GM12875 (cell line): ENCODE measurements at regions not wholly inside any gene's neighbourhood (a gene's known extent, or its start where the extent isn't known, plus 50 kb on each side); places are given as distances from the start of the nearest gene placed in this dataset.

ENCODE experiments used
- H3K4me3 ChIP-seq: one replicate; pipeline ENCODE4 v1.5.1; 2011; ENCODE audit warnings: low read depth, low read length, control low read depth
- CTCF ChIP-seq: IDR thresholded peaks from 2 replicates; pipeline ENCODE4 v1.5.1; 2011; ENCODE audit warnings: low read depth, mild to moderate bottlenecking, control low read depth, inconsistent platforms, low read length, moderate library complexity, borderline replicate concordance; ENCODE audit not compliant: insufficient read depth

DNA sequence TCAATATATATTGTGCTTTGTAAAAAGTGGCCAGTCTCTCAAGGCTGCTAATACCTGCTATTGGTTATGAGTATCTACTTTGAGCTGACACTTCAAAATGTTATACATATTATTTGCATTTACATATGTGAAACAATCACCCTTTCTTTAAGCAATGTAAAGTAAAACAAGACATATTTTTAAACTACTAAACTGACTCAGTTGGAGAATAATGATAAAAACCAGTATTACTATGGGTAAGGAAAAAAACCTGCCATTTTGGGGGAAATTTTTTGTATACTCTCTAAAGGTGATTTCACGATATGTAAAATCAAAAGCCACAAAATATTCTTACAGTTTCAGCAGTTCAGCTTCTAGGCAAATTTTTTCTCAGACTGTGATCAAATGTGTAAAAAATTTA, 232.3 kb downstream of the PRL start:
- no peak for TF ChIP-seq CTCF
- no peak overlapping the region for H3K4me3 ChIP-seq

- no peak for TF ChIP-seq CTCF
- H3K4me3 ChIP-seq: no peak overlapping the region
Measured at GRCh38 chr6:22067122-22067521, 229.7 kb downstream of the PRL start.

DNA sequence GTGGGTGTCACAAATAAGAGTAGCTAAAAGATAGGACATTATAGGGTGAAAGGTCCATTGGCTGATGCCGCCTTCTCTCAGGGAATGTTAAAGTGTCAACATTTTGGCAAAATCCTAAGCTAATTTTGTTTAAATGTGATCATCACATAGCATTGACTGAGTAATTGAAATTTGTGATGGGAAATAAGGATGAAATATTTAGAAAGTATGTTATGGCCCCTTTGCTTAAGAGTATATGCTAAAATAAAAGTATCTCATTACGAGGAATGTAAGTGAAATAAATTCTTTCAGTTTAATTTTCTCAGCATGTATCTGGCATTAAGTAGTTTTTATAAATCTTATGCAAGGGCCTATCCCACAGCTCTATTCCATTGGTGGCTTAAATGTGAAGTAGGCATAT, 229.2 kb downstream of the PRL start:
- TF ChIP-seq CTCF: no peak
- H3K4me3 ChIP-seq: no peak overlapping the region

GRCh38 chr6:22068561-22069305, 228.1 kb downstream of the PRL start:
- no peak for TF ChIP-seq CTCF

DNA sequence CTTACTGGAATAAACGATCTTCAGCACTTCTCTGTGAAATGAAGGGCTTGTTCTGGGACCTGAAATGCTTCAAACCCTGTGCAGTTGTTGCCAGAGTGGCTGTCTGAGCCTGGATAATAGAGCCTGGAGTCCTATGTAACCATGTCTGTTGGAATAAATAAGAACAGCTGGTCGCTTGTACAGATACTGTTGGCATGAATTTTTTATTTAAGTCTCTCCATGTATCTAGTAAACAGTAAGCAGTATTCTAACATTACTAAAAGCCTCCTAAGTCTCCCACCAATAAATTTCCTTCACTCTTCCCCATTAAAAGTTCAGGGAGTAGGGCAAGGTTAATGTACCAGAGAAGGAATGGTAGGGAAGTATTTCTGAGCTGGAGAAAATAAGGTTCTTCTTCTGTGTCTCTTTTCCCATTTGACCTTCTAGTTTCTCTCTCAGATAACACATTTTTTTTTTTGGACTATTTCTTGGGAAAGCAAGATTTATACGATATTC, 227.5 kb downstream of the PRL start:
- H3K4me3 ChIP-seq: no peak overlapping the region
- no peak for TF ChIP-seq CTCF

More at GRCh38 chr6:22068561-22069305, 228.1 kb downstream of the PRL start:
- no peak overlapping the region for H3K4me3 ChIP-seq

DNA sequence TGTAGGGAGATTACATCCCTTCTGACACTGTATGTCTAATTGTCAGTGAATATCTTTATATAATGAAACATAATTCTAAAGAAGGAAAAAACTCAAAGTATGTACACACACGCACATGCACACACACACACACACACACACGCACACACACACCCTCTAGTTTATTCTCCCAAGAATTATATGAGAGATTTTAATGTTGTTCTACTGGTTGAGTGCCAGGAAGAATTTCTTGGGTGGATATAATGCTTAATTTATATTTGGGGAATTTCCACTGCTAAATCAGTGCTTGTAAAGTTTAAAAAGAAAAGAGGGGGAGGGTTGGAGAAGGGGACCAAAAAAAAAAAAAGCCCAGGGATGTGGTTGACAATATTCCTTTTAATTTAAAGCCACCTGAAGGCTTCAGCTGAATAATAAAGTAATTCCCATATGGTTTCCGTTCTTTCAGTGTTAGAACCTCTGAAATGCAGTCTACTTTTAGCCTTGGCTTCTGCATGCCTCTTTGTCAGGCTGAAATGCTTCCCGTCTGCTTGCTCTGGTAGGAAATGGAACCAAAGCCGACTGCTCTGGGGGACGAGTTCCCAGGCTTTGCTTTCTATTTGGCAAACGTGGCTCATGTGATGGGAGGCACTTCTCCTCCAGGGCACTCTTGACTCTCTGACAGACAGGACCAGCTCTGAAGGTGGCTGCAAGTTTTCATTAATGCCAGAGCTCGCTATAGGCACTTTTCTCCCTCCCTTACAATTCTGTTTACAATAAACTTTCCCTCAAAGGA, 225.4 kb downstream of the PRL start:
- no peak for TF ChIP-seq CTCF
- H3K4me3 ChIP-seq: no peak overlapping the region
